ENCODE measurements at regions not wholly inside any gene's neighbourhood (a gene's known extent, or its start where the extent isn't known, plus 50 kb on each side); places are given as distances from the start of the nearest gene placed in this dataset.
A peak's percentile ranks its signal among the peaks of the same experiment; 100 is the strongest.

DNA sequence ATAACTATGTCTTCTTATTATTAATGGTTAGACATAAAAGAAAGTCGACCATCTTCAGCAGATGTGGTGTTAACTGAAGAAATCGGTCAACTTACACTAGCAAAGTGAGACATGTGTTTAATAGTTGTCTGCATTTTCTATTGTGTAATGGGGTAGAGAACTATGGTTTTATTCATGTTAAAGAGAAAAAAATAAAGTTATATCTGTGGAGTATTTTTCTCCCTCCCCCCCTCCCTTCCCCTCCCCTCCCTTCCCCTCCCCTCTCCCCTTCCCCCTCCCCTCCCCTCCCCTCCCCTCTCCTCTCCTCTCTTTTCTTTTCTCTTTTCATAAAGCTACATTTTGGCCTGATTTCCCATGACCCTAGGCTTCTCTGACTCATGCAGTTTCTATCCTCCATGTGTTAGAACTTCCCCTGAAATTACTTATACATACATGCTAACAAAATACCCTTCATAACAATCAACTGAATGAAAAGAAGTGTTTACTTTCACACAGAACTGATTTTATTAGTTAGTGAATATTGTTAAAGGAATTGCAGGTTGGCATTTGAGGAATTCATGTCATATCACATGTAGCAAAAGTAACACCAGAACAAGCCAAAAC lies 1431.0 kb upstream of the ATXN8OS start:
- H2AFZ ChIP-seq (ENCODE audit: low read depth, low read length) = peak overlapping the region; percentile 37; the same call in 1 of the 2 replicates
- peaks cover 13% of the 10 kb centered on the region for H3K4me1 ChIP-seq (ENCODE audit: low read length)
- no peaks in the 10 kb centered on the region for H3K27me3 ChIP-seq (ENCODE audit: low read depth, low read length)
- no peak overlapping the region for H3K27ac ChIP-seq (ENCODE audit: low read length)
- no peaks in the 10 kb centered on the region for H4K20me1 ChIP-seq (ENCODE audit: insufficient read depth, low read length)
- TF ChIP-seq, protein P1, sequence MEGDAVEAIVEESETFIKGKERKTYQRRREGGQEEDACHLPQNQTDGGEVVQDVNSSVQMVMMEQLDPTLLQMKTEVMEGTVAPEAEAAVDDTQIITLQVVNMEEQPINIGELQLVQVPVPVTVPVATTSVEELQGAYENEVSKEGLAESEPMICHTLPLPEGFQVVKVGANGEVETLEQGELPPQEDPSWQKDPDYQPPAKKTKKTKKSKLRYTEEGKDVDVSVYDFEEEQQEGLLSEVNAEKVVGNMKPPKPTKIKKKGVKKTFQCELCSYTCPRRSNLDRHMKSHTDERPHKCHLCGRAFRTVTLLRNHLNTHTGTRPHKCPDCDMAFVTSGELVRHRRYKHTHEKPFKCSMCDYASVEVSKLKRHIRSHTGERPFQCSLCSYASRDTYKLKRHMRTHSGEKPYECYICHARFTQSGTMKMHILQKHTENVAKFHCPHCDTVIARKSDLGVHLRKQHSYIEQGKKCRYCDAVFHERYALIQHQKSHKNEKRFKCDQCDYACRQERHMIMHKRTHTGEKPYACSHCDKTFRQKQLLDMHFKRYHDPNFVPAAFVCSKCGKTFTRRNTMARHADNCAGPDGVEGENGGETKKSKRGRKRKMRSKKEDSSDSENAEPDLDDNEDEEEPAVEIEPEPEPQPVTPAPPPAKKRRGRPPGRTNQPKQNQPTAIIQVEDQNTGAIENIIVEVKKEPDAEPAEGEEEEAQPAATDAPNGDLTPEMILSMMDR (IDR thresholded peaks at IDR 0.05; ENCODE audit: low read depth, low read length) = no peak
- no peak for TF ChIP-seq EZH2phosphoT487 (IDR thresholded peaks at IDR 0.05; ENCODE audit: low read depth)
- no peaks in the 10 kb centered on the region for H3K9me3 ChIP-seq (ENCODE audit: insufficient read depth, low read length)
- H3K9ac ChIP-seq (ENCODE audit: low read length) = no peak overlapping the region
- no peaks in the 10 kb centered on the region for H3K79me2 ChIP-seq (ENCODE audit: low read length)
- H3K4me2 ChIP-seq (ENCODE audit: low read length) = no peak overlapping the region
- H3K36me3 ChIP-seq (replicated peaks; ENCODE audit: low read depth, low read length) = peaks cover 8% of the 10 kb centered on the region
- no peak overlapping the region for H3K4me3 ChIP-seq (ENCODE audit: low read length)

DNA sequence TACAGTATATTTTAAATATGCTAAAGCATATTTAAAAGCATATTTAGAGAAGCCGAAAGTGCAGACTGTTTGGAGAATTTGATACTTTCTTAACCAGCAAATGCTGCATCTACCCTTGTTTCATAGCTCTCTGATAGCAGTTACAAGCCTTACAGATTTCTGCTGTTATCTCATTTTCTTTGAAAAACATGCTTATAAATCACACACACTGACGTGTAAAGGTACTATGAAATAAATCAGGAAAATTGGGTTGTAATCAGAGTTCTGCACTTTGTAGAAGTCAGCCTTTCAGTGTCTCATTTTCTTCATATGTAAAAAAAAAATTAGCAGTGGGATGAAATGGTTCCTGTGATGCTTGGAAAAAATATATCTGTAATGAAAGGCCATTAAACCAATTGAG lies 1432.4 kb upstream of the ATXN8OS start:
- H3K9ac ChIP-seq (ENCODE audit: low read length) = no peak overlapping the region
- H3K4me1 ChIP-seq (ENCODE audit: low read length) = peaks cover 13% of the 10 kb centered on the region
- no peaks in the 10 kb centered on the region for H3K27me3 ChIP-seq (ENCODE audit: low read depth, low read length)
- H3K4me2 ChIP-seq (ENCODE audit: low read length) = no peak overlapping the region
- no peaks in the 10 kb centered on the region for H3K9me3 ChIP-seq (ENCODE audit: insufficient read depth, low read length)
- H3K36me3 ChIP-seq (replicated peaks; ENCODE audit: low read depth, low read length) = peaks cover 8% of the 10 kb centered on the region
- H3K79me2 ChIP-seq (ENCODE audit: low read length) = no peaks in the 10 kb centered on the region
- no peak overlapping the region for H2AFZ ChIP-seq (ENCODE audit: low read depth, low read length)
- TF ChIP-seq, protein P1 (IDR thresholded peaks at IDR 0.05; ENCODE audit: low read depth, low read length) = no peak
- no peaks in the 10 kb centered on the region for H4K20me1 ChIP-seq (ENCODE audit: insufficient read depth, low read length)
- H3K27ac ChIP-seq (ENCODE audit: low read length) = no peak overlapping the region
- no peak overlapping the region for H3K4me3 ChIP-seq (ENCODE audit: low read length)

DNA sequence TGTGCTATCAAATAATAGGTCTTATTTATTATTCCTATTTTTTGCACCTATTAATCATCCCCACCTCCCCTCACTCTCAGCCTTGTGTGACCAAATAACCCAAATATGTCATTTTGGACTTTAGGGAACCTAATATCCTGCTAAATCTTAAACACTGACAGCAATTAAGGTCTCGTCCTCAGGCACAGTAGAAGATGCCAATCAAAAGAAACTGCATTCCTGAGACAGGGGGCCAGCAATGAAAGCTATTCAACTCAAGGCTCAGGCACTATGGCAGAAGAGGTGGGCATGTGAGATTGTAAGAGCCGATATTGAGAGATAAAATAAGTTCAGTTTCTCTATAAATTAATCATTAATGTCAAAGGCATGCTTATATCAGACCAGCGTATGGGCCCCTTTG lies 1437.7 kb upstream of the PCDH9 start:
- TF ChIP-seq EZH2phosphoT487 (IDR thresholded peaks at IDR 0.05; ENCODE audit: low read depth) = no peak
- TF ChIP-seq, protein P1 (IDR thresholded peaks at IDR 0.05; ENCODE audit: low read depth, low read length) = no peak
- no peak overlapping the region for H2AFZ ChIP-seq (ENCODE audit: low read depth, low read length)
- H3K27me3 ChIP-seq (ENCODE audit: low read depth, low read length) = no peaks in the 10 kb centered on the region
- no peak overlapping the region for H3K27ac ChIP-seq (ENCODE audit: low read length)
- H3K79me2 ChIP-seq (ENCODE audit: low read length) = no peaks in the 10 kb centered on the region
- no peaks in the 10 kb centered on the region for H4K20me1 ChIP-seq (ENCODE audit: insufficient read depth, low read length)
- H3K9ac ChIP-seq (ENCODE audit: low read length) = no peak overlapping the region
- H3K4me3 ChIP-seq (ENCODE audit: low read length) = no peak overlapping the region
- no peaks in the 10 kb centered on the region for H3K9me3 ChIP-seq (ENCODE audit: insufficient read depth, low read length)
- no peak overlapping the region for H3K4me2 ChIP-seq (ENCODE audit: low read length)
- H3K4me1 ChIP-seq (ENCODE audit: low read length) = peaks cover 11% of the 10 kb centered on the region
- H3K36me3 ChIP-seq (replicated peaks; ENCODE audit: low read depth, low read length) = no peaks in the 10 kb centered on the region

DNA sequence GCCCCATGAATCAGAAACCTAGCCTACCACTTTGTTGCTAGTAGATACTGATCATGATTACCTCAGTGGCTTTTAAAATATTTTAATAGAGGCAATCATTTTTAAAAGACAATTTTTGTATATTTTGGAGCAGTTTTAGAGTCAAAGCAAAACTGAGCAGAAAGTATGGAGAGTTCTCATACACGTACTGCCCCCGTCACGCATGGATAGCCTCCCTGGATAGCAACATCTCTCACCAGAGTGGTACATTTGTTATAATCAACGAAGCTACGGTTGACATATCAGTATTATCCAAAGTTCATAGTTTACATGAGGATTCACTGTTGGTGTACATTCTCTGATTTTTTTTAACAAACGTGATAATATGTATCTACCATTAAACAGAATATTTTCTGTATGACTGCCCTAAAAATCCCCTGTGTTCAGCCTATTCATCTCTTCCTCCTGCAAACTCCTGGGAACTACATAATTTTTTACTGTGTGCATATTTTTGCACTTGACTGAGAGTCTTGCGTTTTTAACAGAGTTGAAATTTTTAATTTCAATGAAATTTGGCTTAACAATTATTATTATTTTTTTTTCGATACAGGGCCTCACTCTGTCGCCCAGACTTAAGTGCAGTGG lies 1436.8 kb upstream of the PCDH9 start:
- TF ChIP-seq EZH2phosphoT487 (IDR thresholded peaks at IDR 0.05; ENCODE audit: low read depth) = no peak
- TF ChIP-seq, protein P1 (IDR thresholded peaks at IDR 0.05; ENCODE audit: low read depth, low read length) = no peak
- no peak overlapping the region for H3K9ac ChIP-seq (ENCODE audit: low read length)
- H3K79me2 ChIP-seq (ENCODE audit: low read length) = no peaks in the 10 kb centered on the region
- peak overlapping the region; percentile 40 for H3K4me2 ChIP-seq (ENCODE audit: low read length)
- no peaks in the 10 kb centered on the region for H4K20me1 ChIP-seq (ENCODE audit: insufficient read depth, low read length)
- H3K4me1 ChIP-seq (ENCODE audit: low read length) = peaks cover 11% of the 10 kb centered on the region
- no peaks in the 10 kb centered on the region for H3K36me3 ChIP-seq (replicated peaks; ENCODE audit: low read depth, low read length)
- no peaks in the 10 kb centered on the region for H3K9me3 ChIP-seq (ENCODE audit: insufficient read depth, low read length)
- no peak overlapping the region for H2AFZ ChIP-seq (ENCODE audit: low read depth, low read length)
- H3K27ac ChIP-seq (ENCODE audit: low read length) = no peak overlapping the region
- no peaks in the 10 kb centered on the region for H3K27me3 ChIP-seq (ENCODE audit: low read depth, low read length)
- H3K4me3 ChIP-seq (ENCODE audit: low read length) = peak overlapping the region; percentile 22
